GM19397 (cell line): ENCODE measurements at regions not wholly inside any gene's neighbourhood (a gene's known extent, or its start where the extent isn't known, plus 50 kb on each side); places are given as distances from the start of the nearest gene placed in this dataset.

Experiments used
- ATAC-seq: cut with Tn5 transposase; IDR thresholded peaks from one replicate; pipeline ENCODE4 v1.9.1; 2021; ENCODE audit warnings: mild to moderate bottlenecking, moderate library complexity; ENCODE audit not compliant: unreplicated experiment

- peak; percentile 96 for ATAC-seq
Measured at GRCh38 chr7:35537067-35538023, 157.6 kb downstream of the HERPUD2 start.

- ATAC-seq, result no peak
Measured at GRCh38 chr7:35536396-35536826, 158.5 kb downstream of the HERPUD2 start.

DNA sequence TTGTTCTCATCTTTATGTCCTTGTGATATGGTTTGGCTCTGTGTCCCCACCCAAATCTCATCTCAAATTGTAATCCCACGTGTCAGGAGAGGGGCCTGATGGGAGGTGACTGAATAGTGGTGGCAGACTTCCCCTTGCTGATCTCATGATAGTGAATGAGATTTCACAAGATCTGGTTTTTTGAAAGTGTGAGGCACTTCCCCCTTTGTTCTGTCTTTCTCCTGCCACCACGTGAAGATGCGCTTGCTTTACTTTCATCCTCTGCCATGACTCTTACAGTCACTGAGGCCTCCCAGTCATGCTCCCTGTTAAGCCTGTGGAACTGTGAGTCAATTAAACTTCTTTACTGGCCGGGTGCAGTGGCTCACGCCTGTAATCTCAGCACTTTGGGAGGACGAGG is 161.0 kb downstream of the HERPUD2 start:
- no peak for ATAC-seq

- ATAC-seq, result no peak
Measured at GRCh38 chr7:35530124-35531109, 164.5 kb downstream of the HERPUD2 start.

DNA sequence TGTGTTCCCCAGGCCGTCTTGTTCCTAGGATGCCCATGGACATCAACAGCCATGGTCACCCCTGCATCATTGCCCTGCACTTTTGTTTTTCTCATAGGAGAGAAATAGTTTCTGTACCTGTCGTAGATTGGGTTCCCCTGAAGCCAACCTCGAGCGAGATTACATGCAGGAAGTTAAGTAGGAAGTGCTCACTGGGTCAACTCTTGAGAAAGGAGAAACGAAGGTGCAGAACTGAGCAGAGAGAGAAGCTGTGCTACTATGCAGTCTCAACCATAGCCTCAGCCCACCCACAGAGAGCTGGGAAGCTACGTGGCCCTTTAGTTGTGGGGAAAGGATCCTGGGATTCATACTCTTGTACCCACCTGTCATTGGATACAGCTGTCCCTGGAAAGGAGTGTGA is 165.2 kb downstream of the HERPUD2 start:
- no peak for ATAC-seq

- ATAC-seq, result no peak
Measured at GRCh38 chr7:35528381-35528977, 166.5 kb downstream of the HERPUD2 start.

GRCh38 chr7:35526645-35527044 is 168.3 kb downstream of the HERPUD2 start:
- ATAC-seq, result no peak

DNA sequence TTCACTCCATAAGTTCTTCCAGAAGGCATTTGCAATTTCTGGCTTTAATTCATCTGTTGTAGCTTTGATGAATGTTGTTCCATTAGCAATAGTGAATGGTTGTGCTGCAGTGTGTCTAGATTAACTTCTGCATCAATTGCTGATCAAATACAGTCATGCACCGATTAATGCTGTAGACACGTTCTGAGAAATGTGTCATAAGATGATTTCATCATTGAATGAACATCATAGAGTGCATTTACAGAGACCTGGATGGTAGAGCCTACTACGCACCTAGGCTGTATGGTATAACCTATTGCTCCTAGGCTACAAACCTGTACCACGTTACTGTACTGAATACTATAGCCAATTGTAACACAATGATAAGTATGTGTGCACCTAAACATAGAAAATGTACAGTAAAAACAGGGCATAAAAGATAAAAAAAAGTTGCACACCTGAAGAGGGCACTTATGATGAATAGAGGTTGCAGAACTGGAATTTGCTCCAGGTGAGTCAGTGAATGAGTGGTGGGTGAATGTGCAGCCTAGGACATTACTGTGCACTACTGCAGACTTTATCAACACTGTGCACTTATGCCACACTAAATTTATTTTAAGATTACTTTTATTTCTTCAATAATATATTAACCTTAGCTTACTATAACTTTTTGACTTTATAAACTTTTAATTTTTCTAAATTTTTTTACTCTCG is 170.7 kb downstream of the HERPUD2 start:
- ATAC-seq, result no peak

- ATAC-seq, result no peak
Measured at GRCh38 chr7:35523292-35523691, 171.6 kb downstream of the HERPUD2 start.

- ATAC-seq, result no peak
Measured at GRCh38 chr7:35522697-35523096, 172.2 kb downstream of the HERPUD2 start.

DNA sequence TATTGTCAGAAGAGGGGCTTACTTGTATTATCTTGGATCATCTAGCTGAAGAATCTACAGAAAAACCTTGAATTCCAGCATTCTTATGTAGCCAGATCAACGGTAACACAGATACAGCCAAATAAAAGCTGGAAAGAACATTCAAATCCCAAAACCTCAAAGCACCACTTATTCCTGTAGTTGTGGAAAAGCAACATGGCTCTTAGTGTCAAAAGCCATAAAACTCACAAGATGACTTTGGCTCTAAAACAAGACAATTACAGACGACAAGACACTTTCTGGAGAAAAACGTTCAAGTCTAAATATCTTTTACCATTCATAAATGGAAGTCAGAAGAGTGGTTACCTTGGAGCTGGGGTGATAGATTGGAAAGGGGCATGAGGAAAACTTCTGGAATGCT is 173.0 kb downstream of the HERPUD2 start:
- ATAC-seq, result no peak

GRCh38 chr7:35520810-35521625 is 173.9 kb downstream of the HERPUD2 start:
- no peak for ATAC-seq

DNA sequence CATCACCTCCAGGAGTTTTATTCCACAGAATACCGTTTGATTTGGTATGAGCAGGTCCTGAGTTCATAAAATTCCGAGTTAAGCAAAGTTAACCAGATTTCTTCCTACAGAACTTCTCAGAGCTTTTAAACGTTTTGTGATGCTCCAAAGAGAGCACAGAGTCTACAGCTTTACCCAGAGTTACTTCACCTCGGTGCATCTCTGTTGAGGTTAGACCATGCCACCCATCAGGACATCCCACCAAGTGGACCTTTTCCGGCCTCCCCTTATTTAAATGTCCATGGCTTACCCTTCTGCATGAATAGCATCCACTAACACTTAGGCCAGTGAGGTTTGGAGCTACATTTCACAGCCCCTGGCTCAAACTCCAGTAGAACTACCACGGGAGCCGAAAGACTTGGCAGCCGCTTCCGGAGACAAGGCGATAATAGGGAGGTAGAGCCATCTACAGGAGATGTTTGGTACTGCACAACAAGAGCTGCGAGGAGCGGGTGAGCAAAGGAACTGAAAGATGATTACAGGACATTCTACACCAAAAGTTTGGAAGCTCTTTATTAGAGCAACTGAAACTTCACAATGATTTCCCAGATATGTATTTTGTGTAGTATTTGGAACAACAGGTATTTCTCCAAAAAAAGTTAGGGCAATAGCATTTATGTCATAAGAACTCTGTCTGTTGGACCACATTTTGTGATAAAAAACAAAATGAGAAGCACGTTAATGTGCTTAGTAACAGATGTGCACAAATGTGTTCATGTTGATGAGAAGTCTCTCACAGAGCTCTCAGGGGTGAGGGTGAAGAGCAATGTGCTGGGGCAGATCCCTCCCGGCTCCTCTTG is 174.7 kb downstream of the HERPUD2 start:
- ATAC-seq, result peak; percentile 71

- ATAC-seq, result no peak
Measured at GRCh38 chr7:35518767-35519166, 176.2 kb downstream of the HERPUD2 start.

GRCh38 chr7:35516498-35516897 is 178.4 kb downstream of the HERPUD2 start:
- no peak for ATAC-seq

- no peak for ATAC-seq
Measured at GRCh38 chr7:35513828-35514227, 181.1 kb downstream of the HERPUD2 start.

- ATAC-seq, result no peak
Measured at GRCh38 chr7:35513195-35513594, 181.7 kb downstream of the HERPUD2 start.

- no peak for ATAC-seq
Measured at GRCh38 chr7:35512716-35513115, 182.2 kb downstream of the HERPUD2 start.
